IMR-90 (cell line): ENCODE measurements at regions not wholly inside any gene's neighbourhood (a gene's known extent, or its start where the extent isn't known, plus 50 kb on each side); places are given as distances from the start of the nearest gene placed in this dataset.

Experiments
- ATAC-seq: fragments of 200-7000 bp; cut with Tn5 transposase; 2 replicates; pipeline ENCODE4 v1.9.1; 2020; ENCODE audit warnings: low read depth, mild to moderate bottlenecking, moderate library complexity
- BruUV-seq: library from RNA; stranded (reverse); fragments of 400-500 nt; replicated peaks from 2 replicates; lab custom pipeline; 2021; lab: Mats Ljungman, UMichigan
- CTCF ChIA-PET: fragments of 300-600 bp; formaldehyde crosslinking; extraction: SDS; loops from one replicate; lab custom pipeline; 2021; ENCODE audit warnings: antibody characterized with exemption; lab: Yijun Ruan, JAX
- POLR2A ChIA-PET: fragments of 300-600 bp; sonication (Branson Sonifier 250); formaldehyde crosslinking; loops from one replicate; lab custom pipeline; 2022; ENCODE audit warnings: antibody characterized with exemption; ENCODE audit not compliant: unreplicated experiment; lab: Charles Lee
- DNase-seq: peaks from one replicate; pipeline ENCODE4 v3.0.0; 2013
- H2AFZ ChIP-seq: replicated peaks from 2 replicates; pipeline ENCODE3; 2013; ENCODE audit warnings: low read length, mild to moderate bottlenecking; ENCODE audit not compliant: poor library complexity
- H2AK5ac ChIP-seq: 2 replicates; pipeline ENCODE4 v1.6.1; 2013; ENCODE audit warnings: low read depth, low read length, inconsistent platforms
- H2AK9ac ChIP-seq: replicated peaks from 2 replicates; pipeline ENCODE3; 2013; ENCODE audit warnings: mild to moderate bottlenecking, low read depth, low read length, moderate library complexity; ENCODE audit not compliant: poor library complexity
- H2BK120ac ChIP-seq: 2 replicates; pipeline ENCODE4 v1.6.1; 2013; ENCODE audit warnings: low read depth, low read length, inconsistent platforms
- H2BK15ac ChIP-seq: 3 replicates; pipeline ENCODE4 v1.6.1; 2013; ENCODE audit warnings: low read depth, low read length, inconsistent platforms
- H2BK20ac ChIP-seq: 2 replicates; pipeline ENCODE4 v1.6.1; 2013; ENCODE audit warnings: low read depth, mild to moderate bottlenecking, inconsistent platforms, low read length, moderate library complexity
- H2BK5ac ChIP-seq: 2 replicates; pipeline ENCODE4 v1.6.1; 2013; ENCODE audit warnings: mild to moderate bottlenecking, low read depth, low read length, inconsistent platforms; ENCODE audit not compliant: poor library complexity, severe bottlenecking
- H3K14ac ChIP-seq: replicated peaks from 2 replicates; pipeline ENCODE4 v1.6.1; 2013; ENCODE audit warnings: low read depth, low read length, inconsistent platforms
- H3K18ac ChIP-seq: 2 replicates; pipeline ENCODE4 v1.6.1; 2013; ENCODE audit warnings: low read depth, low read length, control low read depth
- H3K23ac ChIP-seq: 2 replicates; pipeline ENCODE4 v1.6.1; 2013; ENCODE audit warnings: low read depth, low read length, inconsistent platforms
- H3K27ac ChIP-seq: 2 replicates; pipeline ENCODE4 v1.5.1; 2013; ENCODE audit warnings: mild to moderate bottlenecking, control low read depth, low read length; ENCODE audit not compliant: insufficient read depth
- H3K27me3 ChIP-seq: 2 replicates; pipeline ENCODE4 v1.6.1; 2013; ENCODE audit warnings: low read length; ENCODE audit not compliant: control insufficient read depth, insufficient read depth
- H3K36me3 ChIP-seq: 2 replicates; pipeline ENCODE4 v1.6.1; 2013; ENCODE audit warnings: low read length, mixed read lengths; ENCODE audit not compliant: control insufficient read depth, insufficient read depth
- H3K4ac ChIP-seq: 2 replicates; pipeline ENCODE4 v1.6.1; 2013; ENCODE audit warnings: low read depth, low read length, inconsistent platforms
- H3K4me1 ChIP-seq: 2 replicates; pipeline ENCODE4 v1.6.1; 2013; ENCODE audit warnings: low read length, mixed read lengths; ENCODE audit not compliant: control insufficient read depth, insufficient read depth
- H3K4me2 ChIP-seq: 2 replicates; pipeline ENCODE4 v1.6.1; 2013; ENCODE audit warnings: low read depth, mild to moderate bottlenecking, control low read depth, low read length, moderate library complexity
- H3K4me3 ChIP-seq: 2 replicates; pipeline ENCODE4 v1.5.1; 2013; ENCODE audit warnings: low read depth, mild to moderate bottlenecking, control low read depth, low read length, moderate library complexity; ENCODE audit not compliant: insufficient read depth
- H3K56ac ChIP-seq: 2 replicates; pipeline ENCODE4 v1.6.1; 2013; ENCODE audit warnings: low read length, inconsistent platforms; ENCODE audit not compliant: insufficient read depth; ENCODE audit errors: extremely low read depth
- H3K79me1 ChIP-seq, 2 experiments: 2 replicates each; pipeline ENCODE4 v1.6.1; 2013; ENCODE audit warnings: low read length in 2 of 2, inconsistent platforms in 1 of 2, low read depth in 1 of 2
- H3K9ac ChIP-seq: 2 replicates; pipeline ENCODE4 v1.6.1; 2013; ENCODE audit warnings: low read depth, low read length, control low read depth
- H3K9me1 ChIP-seq: 2 replicates; pipeline ENCODE4 v1.6.1; 2013; ENCODE audit warnings: low read length, inconsistent platforms; ENCODE audit not compliant: insufficient read depth
- H3K9me3 ChIP-seq: 2 replicates; pipeline ENCODE4 v1.6.1; 2013; ENCODE audit warnings: low read length; ENCODE audit not compliant: control insufficient read depth, insufficient read depth
- H4K20me1 ChIP-seq: 2 replicates; pipeline ENCODE4 v1.6.1; 2013; ENCODE audit warnings: low read length, inconsistent platforms; ENCODE audit not compliant: insufficient read depth
- H4K5ac ChIP-seq: 2 replicates; pipeline ENCODE4 v1.6.1; 2013; ENCODE audit warnings: mild to moderate bottlenecking, low read depth, low read length, control low read depth
- H4K8ac ChIP-seq, 2 experiments: 2 replicates each; pipeline ENCODE4 v1.6.1; 2013; ENCODE audit warnings: low read depth in 2 of 2, low read length in 2 of 2, control low read depth in 1 of 2, inconsistent platforms in 1 of 2
- H4K91ac ChIP-seq: 2 replicates; pipeline ENCODE4 v1.6.1; 2013; ENCODE audit warnings: low read depth, low read length, inconsistent platforms; ENCODE audit not compliant: insufficient read depth
- BHLHE40 ChIP-seq: fragments of 150-350 bp; IDR thresholded peaks from 2 replicates; pipeline ENCODE4 v1.6.1; 2016; ENCODE audit warnings: mild to moderate bottlenecking, low read depth, low read length
- CHD1 ChIP-seq: IDR thresholded peaks from 2 replicates; pipeline ENCODE4 v1.6.1; 2012; ENCODE audit warnings: low read depth, low read length, improper control_type of control experiment
- FOS ChIP-seq: fragments of 150-350 bp; IDR thresholded peaks from 2 replicates; pipeline ENCODE4 v1.6.1; 2016; ENCODE audit warnings: low read depth, low read length
- MAFK ChIP-seq: IDR thresholded peaks from 2 replicates; pipeline ENCODE4 v1.6.1; 2012; ENCODE audit warnings: low read depth, low read length, improper control_type of control experiment
- MAZ ChIP-seq: IDR thresholded peaks from 2 replicates; pipeline ENCODE4 v1.6.1; 2012; ENCODE audit warnings: low read depth, mild to moderate bottlenecking, low read length, improper control_type of control experiment, moderate library complexity, borderline replicate concordance
- MXI1 ChIP-seq: IDR thresholded peaks from 2 replicates; pipeline ENCODE4 v1.6.1; 2012; ENCODE audit warnings: low read depth, mild to moderate bottlenecking, low read length, moderate library complexity, borderline replicate concordance
- NFE2L2 ChIP-seq: fragments of 150-350 bp; IDR thresholded peaks from 2 replicates; pipeline ENCODE4 v1.6.1; 2016; ENCODE audit warnings: low read depth, mild to moderate bottlenecking, low read length
- POLR2A ChIP-seq: IDR thresholded peaks from 2 replicates; pipeline ENCODE4 v1.6.1; 2012; ENCODE audit warnings: mild to moderate bottlenecking, low read depth, low read length
- RAD21 ChIP-seq: IDR thresholded peaks from 2 replicates; pipeline ENCODE4 v1.6.1; 2012; ENCODE audit warnings: low read length, improper control_type of control experiment
- RFX5 ChIP-seq: IDR thresholded peaks from 2 replicates; pipeline ENCODE4 v1.8.0; 2012; ENCODE audit warnings: low read depth, mild to moderate bottlenecking, low read length, moderate library complexity
- SMC3 ChIP-seq: fragments of 150-350 bp; IDR thresholded peaks from 2 replicates; pipeline ENCODE4 v1.6.1; 2016; ENCODE audit warnings: low read depth, mild to moderate bottlenecking, antibody characterized with exemption, low read length, moderate library complexity
- WGBS, 2 experiments: methylation state at CpG; one replicate each; pipeline versions ENCODE4 v1.1.5 to v1.1.7; 2013; ENCODE audit warnings: missing lambda C conversion rate in 2 of 2; ENCODE audit not compliant: insufficient read length in 1 of 2; ENCODE audit errors: extremely low coverage in 2 of 2; 5-methylcytosine and 5-hydroxymethylcytosine counted together
- dilution Hi-C: fragments of 300-500 bp; cut with HindIII; formaldehyde crosslinking; loops from one replicate; pipeline ENCODE4 v1.14.3; 2018; ENCODE audit warnings: low sequenced_read_pairs; ENCODE audit not compliant: unreplicated experiment
- in situ Hi-C: fragments of 300-500 bp; cut with MboI; formaldehyde crosslinking; loops from 3 replicates; pipeline ENCODE4 v1.14.3; 2019; ENCODE audit warnings: low sequenced_read_pairs, inconsistent platforms, mixed read lengths
- intact Hi-C: fragments of 100-400 bp; cut with micrococcal nuclease; formaldehyde crosslinking; loops from 2 replicates; pipeline ENCODE4 v1.10.0; 2022
- TF ChIP-seq, protein P1 (sequence below): fragments of 150-350 bp; IDR thresholded peaks from 2 replicates; pipeline ENCODE4 v1.6.1; 2016; ENCODE audit warnings: low read depth, mild to moderate bottlenecking, low read length, moderate library complexity, borderline replicate concordance
- TF ChIP-seq, protein P2 (sequence below): conservative IDR thresholded peaks from 2 replicates; pipeline ENCODE4 v1.5.1; 2012; ENCODE audit warnings: mild to moderate bottlenecking, low read depth, low read length, improper control_type of control experiment
- TF ChIP-seq, protein P3 (sequence below): fragments of 150-350 bp; IDR thresholded peaks from 2 replicates; pipeline ENCODE4 v1.6.1; 2017; ENCODE audit warnings: mild to moderate bottlenecking, antibody characterized with exemption, low read length, low read depth

DNA sequence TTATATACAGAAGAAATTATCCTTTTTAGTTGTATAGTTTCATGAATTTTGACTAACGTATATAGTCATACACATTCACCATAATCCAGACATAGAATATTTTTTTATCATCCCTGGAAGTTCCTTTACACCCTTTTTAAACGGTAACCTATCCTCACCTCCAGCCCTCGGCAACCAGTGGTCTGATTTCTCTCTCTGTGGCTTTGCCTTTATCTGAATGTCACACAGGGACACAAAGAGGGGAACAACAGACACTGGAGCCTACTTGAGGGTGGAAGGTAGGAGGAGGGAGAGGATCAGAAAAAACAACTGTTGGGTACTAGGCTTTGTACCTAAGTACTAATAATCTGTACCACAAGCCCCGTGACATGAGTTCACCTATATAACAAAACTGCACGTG lies 191.9 kb downstream of the MC4R start:
- Histone ChIP-seq H4K5ac (no peak overlapping the region), H3K4me2 (no peak overlapping the region), H2AK9ac (no peak overlapping the region), H3K4me1 (no peaks in the 10 kb centered on the region), H3K79me1 (no peaks in the 10 kb centered on the region), H2AFZ (no peak overlapping the region), H2BK15ac (no peak overlapping the region), H3K4me3 (no peak overlapping the region), H3K56ac (no peak overlapping the region), H2AK5ac (no peak overlapping the region), H2BK5ac (no peak overlapping the region), H3K27me3 (no peaks in the 10 kb centered on the region), H3K14ac (no peak overlapping the region), H2BK20ac (no peak overlapping the region), H3K36me3 (no peaks in the 10 kb centered on the region), H4K20me1 (no peaks in the 10 kb centered on the region), H3K18ac (no peak overlapping the region), H3K9ac (no peak overlapping the region), H3K23ac (no peak overlapping the region), H2BK120ac (no peak overlapping the region), H4K8ac (no peak overlapping the region), H4K91ac (no peak overlapping the region), H3K4ac (no peak overlapping the region), H3K9me3 (no peaks in the 10 kb centered on the region), H3K9me1 (no peaks in the 10 kb centered on the region), H3K27ac (no peak overlapping the region)
- DNase-seq (no peak), ATAC-seq (no peak)
- dilution Hi-C loops (no loop called here), in situ Hi-C loops (no loop called here), intact Hi-C loops (no loop called here)
- TF ChIP-seq, protein P1, sequence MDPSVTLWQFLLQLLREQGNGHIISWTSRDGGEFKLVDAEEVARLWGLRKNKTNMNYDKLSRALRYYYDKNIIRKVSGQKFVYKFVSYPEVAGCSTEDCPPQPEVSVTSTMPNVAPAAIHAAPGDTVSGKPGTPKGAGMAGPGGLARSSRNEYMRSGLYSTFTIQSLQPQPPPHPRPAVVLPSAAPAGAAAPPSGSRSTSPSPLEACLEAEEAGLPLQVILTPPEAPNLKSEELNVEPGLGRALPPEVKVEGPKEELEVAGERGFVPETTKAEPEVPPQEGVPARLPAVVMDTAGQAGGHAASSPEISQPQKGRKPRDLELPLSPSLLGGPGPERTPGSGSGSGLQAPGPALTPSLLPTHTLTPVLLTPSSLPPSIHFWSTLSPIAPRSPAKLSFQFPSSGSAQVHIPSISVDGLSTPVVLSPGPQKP: no peak
- TF ChIP-seq BHLHE40: no peak
- no peak for TF ChIP-seq FOS
- TF ChIP-seq RFX5: no peak
- no peak for TF ChIP-seq MXI1
- TF ChIP-seq, protein P2, sequence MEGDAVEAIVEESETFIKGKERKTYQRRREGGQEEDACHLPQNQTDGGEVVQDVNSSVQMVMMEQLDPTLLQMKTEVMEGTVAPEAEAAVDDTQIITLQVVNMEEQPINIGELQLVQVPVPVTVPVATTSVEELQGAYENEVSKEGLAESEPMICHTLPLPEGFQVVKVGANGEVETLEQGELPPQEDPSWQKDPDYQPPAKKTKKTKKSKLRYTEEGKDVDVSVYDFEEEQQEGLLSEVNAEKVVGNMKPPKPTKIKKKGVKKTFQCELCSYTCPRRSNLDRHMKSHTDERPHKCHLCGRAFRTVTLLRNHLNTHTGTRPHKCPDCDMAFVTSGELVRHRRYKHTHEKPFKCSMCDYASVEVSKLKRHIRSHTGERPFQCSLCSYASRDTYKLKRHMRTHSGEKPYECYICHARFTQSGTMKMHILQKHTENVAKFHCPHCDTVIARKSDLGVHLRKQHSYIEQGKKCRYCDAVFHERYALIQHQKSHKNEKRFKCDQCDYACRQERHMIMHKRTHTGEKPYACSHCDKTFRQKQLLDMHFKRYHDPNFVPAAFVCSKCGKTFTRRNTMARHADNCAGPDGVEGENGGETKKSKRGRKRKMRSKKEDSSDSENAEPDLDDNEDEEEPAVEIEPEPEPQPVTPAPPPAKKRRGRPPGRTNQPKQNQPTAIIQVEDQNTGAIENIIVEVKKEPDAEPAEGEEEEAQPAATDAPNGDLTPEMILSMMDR: no peak
- TF ChIP-seq NFE2L2: no peak
- TF ChIP-seq MAFK: no peak
- no peak for TF ChIP-seq POLR2A
- TF ChIP-seq CHD1: no peak
- TF ChIP-seq, protein P3, sequence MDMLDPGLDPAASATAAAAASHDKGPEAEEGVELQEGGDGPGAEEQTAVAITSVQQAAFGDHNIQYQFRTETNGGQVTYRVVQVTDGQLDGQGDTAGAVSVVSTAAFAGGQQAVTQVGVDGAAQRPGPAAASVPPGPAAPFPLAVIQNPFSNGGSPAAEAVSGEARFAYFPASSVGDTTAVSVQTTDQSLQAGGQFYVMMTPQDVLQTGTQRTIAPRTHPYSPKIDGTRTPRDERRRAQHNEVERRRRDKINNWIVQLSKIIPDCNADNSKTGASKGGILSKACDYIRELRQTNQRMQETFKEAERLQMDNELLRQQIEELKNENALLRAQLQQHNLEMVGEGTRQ: no peak
- TF ChIP-seq SMC3: no peak
- TF ChIP-seq RAD21: no peak
- no peak for TF ChIP-seq MAZ
- POLR2A ChIA-PET: no interaction called here
- BruUV-seq: no TSS peak
- CTCF ChIA-PET: no interaction called here
- WGBS, 2 experiments: no CpG with 5 or more reads among the region's 5 CpGs
